ENCODE measurements at regions not wholly inside any gene's neighbourhood (a gene's known extent, or its start where the extent isn't known, plus 50 kb on each side); places are given as distances from the start of the nearest gene placed in this dataset.

DNA sequence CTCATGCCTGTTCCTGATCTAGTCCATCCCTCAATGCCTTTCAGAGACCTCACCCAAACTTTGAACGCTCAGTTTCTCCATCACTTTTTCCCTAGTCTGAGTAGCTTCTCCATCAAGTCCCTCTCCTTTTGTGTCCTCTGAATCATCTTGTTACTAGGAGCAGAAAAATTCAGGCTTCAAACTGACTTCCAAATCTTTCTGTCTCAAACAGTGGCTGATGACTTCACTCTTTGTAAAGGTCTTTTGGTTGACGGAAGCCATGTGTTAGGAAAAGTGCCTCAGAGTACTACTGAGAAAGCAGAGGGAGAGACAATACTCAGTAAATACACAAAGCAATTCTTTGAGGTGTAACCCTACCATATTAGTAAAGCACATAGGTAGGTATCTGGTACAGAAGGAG, 65.7 kb upstream of the CAMK2D start:
- TF ChIP-seq, protein P1, sequence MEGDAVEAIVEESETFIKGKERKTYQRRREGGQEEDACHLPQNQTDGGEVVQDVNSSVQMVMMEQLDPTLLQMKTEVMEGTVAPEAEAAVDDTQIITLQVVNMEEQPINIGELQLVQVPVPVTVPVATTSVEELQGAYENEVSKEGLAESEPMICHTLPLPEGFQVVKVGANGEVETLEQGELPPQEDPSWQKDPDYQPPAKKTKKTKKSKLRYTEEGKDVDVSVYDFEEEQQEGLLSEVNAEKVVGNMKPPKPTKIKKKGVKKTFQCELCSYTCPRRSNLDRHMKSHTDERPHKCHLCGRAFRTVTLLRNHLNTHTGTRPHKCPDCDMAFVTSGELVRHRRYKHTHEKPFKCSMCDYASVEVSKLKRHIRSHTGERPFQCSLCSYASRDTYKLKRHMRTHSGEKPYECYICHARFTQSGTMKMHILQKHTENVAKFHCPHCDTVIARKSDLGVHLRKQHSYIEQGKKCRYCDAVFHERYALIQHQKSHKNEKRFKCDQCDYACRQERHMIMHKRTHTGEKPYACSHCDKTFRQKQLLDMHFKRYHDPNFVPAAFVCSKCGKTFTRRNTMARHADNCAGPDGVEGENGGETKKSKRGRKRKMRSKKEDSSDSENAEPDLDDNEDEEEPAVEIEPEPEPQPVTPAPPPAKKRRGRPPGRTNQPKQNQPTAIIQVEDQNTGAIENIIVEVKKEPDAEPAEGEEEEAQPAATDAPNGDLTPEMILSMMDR (IDR thresholded peaks at IDR 0.05), result no peak
- TF ChIP-seq EZH2 (IDR thresholded peaks at IDR 0.05) (no peak), EZH2phosphoT487 (IDR thresholded peaks at IDR 0.05) (no peak)

All from neural progenitor cell (in vitro differentiated cells).